ENCODE measurements at regions not wholly inside any gene's neighbourhood (a gene's known extent, or its start where the extent isn't known, plus 50 kb on each side); places are given as distances from the start of the nearest gene placed in this dataset.

DNA sequence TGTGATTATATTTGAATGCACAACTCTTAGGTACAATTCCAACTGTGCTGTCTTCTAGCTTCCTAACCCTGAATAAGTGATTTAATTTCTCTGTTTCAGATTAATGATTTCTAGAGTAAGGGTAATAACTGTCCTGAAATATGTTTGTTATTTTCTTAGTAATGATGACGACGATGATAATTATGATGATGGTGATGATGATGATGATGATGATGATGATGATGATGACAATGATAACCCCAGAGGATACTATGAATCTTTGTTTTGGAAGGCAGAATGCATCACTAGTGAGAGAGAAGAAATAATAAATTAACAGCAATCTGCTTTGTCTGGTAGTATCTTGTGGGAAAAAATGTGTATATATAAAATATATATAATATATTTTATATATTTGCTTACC is 317.1 kb upstream of the CDH8 start:
- H3K4me3 ChIP-seq (ENCODE audit: low read depth, low read length) = no peak overlapping the region
- TF ChIP-seq, protein P1, sequence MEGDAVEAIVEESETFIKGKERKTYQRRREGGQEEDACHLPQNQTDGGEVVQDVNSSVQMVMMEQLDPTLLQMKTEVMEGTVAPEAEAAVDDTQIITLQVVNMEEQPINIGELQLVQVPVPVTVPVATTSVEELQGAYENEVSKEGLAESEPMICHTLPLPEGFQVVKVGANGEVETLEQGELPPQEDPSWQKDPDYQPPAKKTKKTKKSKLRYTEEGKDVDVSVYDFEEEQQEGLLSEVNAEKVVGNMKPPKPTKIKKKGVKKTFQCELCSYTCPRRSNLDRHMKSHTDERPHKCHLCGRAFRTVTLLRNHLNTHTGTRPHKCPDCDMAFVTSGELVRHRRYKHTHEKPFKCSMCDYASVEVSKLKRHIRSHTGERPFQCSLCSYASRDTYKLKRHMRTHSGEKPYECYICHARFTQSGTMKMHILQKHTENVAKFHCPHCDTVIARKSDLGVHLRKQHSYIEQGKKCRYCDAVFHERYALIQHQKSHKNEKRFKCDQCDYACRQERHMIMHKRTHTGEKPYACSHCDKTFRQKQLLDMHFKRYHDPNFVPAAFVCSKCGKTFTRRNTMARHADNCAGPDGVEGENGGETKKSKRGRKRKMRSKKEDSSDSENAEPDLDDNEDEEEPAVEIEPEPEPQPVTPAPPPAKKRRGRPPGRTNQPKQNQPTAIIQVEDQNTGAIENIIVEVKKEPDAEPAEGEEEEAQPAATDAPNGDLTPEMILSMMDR (IDR thresholded peaks at IDR 0.05; ENCODE audit: borderline replicate concordance, insufficient read depth, low read depth, low read length) = no peak

GRCh38 chr16:62342216-62342615 is 306.0 kb upstream of the CDH8 start:
- TF ChIP-seq, protein P1 (IDR thresholded peaks at IDR 0.05; ENCODE audit: borderline replicate concordance, insufficient read depth, low read depth, low read length) = no peak

GRCh38 chr16:62335356-62335755 is 299.1 kb upstream of the CDH8 start:
- TF ChIP-seq, protein P1 (IDR thresholded peaks at IDR 0.05; ENCODE audit: borderline replicate concordance, insufficient read depth, low read depth, low read length) = no peak
- no peak overlapping the region for H3K4me3 ChIP-seq (ENCODE audit: low read depth, low read length)

More at GRCh38 chr16:62342216-62342615, 306.0 kb upstream of the CDH8 start:
- no peak overlapping the region for H3K4me3 ChIP-seq (ENCODE audit: low read depth, low read length)

DNA sequence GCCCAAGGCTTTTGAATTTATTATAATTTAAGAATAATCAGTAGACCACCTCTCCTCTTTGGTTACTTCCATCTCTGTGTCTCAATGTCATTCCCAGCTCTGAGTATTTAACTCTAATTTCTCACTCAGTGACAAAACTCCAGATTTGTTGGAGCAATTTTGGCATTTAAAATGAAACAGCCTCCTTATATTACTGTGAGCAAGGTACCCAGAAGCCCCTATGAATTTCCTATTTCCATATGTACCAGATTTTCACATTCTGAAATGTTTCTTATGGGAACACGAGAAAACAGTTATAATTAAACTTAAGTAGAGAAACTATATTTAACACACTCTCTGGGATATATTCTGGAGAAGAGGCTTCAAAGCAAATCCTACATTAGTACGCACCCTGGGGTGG is 285.4 kb upstream of the CDH8 start:
- H3K4me3 ChIP-seq (ENCODE audit: low read depth, low read length) = no peak overlapping the region
- TF ChIP-seq, protein P1 (IDR thresholded peaks at IDR 0.05; ENCODE audit: borderline replicate concordance, insufficient read depth, low read depth, low read length) = no peak

- TF ChIP-seq, protein P1 (IDR thresholded peaks at IDR 0.05; ENCODE audit: borderline replicate concordance, insufficient read depth, low read depth, low read length) = no peak
- no peak overlapping the region for H3K4me3 ChIP-seq (ENCODE audit: low read depth, low read length)
These were observed 262.4 kb upstream of the CDH8 start for GRCh38 chr16:62298600-62298999.

- TF ChIP-seq, protein P1 (IDR thresholded peaks at IDR 0.05; ENCODE audit: borderline replicate concordance, insufficient read depth, low read depth, low read length) = no peak
- no peak overlapping the region for H3K4me3 ChIP-seq (ENCODE audit: low read depth, low read length)
These were observed 258.2 kb upstream of the CDH8 start for GRCh38 chr16:62294213-62294972.

DNA sequence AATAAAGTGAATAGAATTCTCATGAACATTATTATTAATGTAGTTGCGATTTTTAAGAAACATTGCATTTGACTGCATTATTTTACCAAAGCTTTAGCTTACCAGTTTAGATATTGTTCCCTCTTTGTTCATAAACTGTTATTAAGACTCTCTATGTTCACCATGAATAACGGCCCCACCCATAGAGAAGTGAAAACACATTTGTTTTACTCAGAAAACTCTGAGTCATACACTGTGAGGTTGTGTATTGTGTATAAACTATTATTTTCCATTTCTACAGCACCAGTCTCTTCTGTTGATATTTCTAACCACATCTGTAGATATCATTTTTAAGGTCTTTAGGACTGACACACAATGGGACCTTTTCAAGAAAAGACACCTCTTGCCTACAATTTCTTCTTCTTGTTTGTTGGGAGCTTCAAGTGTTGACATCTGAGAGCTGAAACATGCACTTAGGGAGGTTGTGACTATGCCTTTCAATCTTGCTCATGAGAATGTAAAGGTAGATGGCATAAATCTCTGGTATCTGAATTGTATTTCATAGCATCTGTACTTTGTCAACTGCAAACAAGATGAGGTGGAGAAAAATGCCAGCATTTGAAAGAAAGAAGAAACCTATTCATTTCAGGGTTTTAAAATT is 252.9 kb upstream of the CDH8 start:
- TF ChIP-seq, protein P1 (IDR thresholded peaks at IDR 0.05; ENCODE audit: borderline replicate concordance, insufficient read depth, low read depth, low read length) = no peak
- H3K4me3 ChIP-seq (ENCODE audit: low read depth, low read length) = no peak overlapping the region

Measured in GM12875 (cell line).